NB4 (cell line): ENCODE measurements at regions not wholly inside any gene's neighbourhood (a gene's known extent, or its start where the extent isn't known, plus 50 kb on each side); places are given as distances from the start of the nearest gene placed in this dataset.

Experiments
- POLR2A ChIP-seq: IDR thresholded peaks from 2 replicates; pipeline ENCODE4 v1.6.1; 2011; ENCODE audit warnings: mild to moderate bottlenecking; ENCODE audit not compliant: insufficient read length; ENCODE audit errors: extremely low read depth
- TF ChIP-seq, protein P1 (sequence below): IDR thresholded peaks from one replicate; pipeline ENCODE4 v1.5.1; 2012; ENCODE audit warnings: low read depth, low read length
- TF ChIP-seq, protein P2 (sequence below): IDR thresholded peaks from 2 replicates; pipeline ENCODE4 v1.6.1; 2011; ENCODE audit warnings: low read depth, low read length

GRCh38 chr12:93009533-93009932 lies 80.4 kb upstream of the EEA1 start:
- TF ChIP-seq, protein P1, sequence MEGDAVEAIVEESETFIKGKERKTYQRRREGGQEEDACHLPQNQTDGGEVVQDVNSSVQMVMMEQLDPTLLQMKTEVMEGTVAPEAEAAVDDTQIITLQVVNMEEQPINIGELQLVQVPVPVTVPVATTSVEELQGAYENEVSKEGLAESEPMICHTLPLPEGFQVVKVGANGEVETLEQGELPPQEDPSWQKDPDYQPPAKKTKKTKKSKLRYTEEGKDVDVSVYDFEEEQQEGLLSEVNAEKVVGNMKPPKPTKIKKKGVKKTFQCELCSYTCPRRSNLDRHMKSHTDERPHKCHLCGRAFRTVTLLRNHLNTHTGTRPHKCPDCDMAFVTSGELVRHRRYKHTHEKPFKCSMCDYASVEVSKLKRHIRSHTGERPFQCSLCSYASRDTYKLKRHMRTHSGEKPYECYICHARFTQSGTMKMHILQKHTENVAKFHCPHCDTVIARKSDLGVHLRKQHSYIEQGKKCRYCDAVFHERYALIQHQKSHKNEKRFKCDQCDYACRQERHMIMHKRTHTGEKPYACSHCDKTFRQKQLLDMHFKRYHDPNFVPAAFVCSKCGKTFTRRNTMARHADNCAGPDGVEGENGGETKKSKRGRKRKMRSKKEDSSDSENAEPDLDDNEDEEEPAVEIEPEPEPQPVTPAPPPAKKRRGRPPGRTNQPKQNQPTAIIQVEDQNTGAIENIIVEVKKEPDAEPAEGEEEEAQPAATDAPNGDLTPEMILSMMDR: no peak
- TF ChIP-seq, protein P2, sequence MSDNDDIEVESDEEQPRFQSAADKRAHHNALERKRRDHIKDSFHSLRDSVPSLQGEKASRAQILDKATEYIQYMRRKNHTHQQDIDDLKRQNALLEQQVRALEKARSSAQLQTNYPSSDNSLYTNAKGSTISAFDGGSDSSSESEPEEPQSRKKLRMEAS: no peak
- no peak for TF ChIP-seq POLR2A
